Panc1 (cell line): ENCODE measurements at regions not wholly inside any gene's neighbourhood (a gene's known extent, or its start where the extent isn't known, plus 50 kb on each side); places are given as distances from the start of the nearest gene placed in this dataset.

Source experiments
- POLR2AphosphoS5 ChIP-seq: IDR thresholded peaks from 2 replicates; pipeline ENCODE4 v1.6.1; 2012; ENCODE audit warnings: mild to moderate bottlenecking, low read depth, low read length, moderate library complexity
- REST ChIP-seq, 2 experiments: IDR thresholded peaks; 2 replicates each; pipeline ENCODE4 v1.6.1; 2011 to 2012; ENCODE audit warnings: low read depth in 2 of 2, control low read depth in 1 of 2, low read length in 1 of 2, mild to moderate bottlenecking in 1 of 2, moderate library complexity in 1 of 2; ENCODE audit not compliant: insufficient read depth in 1 of 2
- SIN3A ChIP-seq: IDR thresholded peaks from 2 replicates; pipeline ENCODE4 v1.6.1; 2012; ENCODE audit warnings: low read depth, mild to moderate bottlenecking, low read length, moderate library complexity, borderline replicate concordance; ENCODE audit not compliant: insufficient read depth
- TCF7L2 ChIP-seq: IDR thresholded peaks from 2 replicates; pipeline ENCODE4 v1.6.1; 2011; ENCODE audit warnings: mild to moderate bottlenecking, low read depth, low read length, inconsistent platforms
- TF ChIP-seq, protein P1 (sequence below): fragments of 450-650 bp; IDR thresholded peaks from 2 replicates; pipeline ENCODE4 v1.5.1; 2017; ENCODE audit warnings: mild to moderate bottlenecking

- TF ChIP-seq, protein P1, sequence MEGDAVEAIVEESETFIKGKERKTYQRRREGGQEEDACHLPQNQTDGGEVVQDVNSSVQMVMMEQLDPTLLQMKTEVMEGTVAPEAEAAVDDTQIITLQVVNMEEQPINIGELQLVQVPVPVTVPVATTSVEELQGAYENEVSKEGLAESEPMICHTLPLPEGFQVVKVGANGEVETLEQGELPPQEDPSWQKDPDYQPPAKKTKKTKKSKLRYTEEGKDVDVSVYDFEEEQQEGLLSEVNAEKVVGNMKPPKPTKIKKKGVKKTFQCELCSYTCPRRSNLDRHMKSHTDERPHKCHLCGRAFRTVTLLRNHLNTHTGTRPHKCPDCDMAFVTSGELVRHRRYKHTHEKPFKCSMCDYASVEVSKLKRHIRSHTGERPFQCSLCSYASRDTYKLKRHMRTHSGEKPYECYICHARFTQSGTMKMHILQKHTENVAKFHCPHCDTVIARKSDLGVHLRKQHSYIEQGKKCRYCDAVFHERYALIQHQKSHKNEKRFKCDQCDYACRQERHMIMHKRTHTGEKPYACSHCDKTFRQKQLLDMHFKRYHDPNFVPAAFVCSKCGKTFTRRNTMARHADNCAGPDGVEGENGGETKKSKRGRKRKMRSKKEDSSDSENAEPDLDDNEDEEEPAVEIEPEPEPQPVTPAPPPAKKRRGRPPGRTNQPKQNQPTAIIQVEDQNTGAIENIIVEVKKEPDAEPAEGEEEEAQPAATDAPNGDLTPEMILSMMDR = no peak
- no peak for TF ChIP-seq REST (IDR thresholded peaks at IDR 0.05; ENCODE audit: insufficient read depth in 1 of 2, low read depth in 2 of 2, low read length in 1 of 2)
- TF ChIP-seq POLR2AphosphoS5 = no peak
- no peak for TF ChIP-seq SIN3A
- TF ChIP-seq TCF7L2 = no peak
These were observed 156.3 kb downstream of the LYPLAL1 start for GRCh38 chr1:219330001-219330400.
